ENCODE measurements at regions not wholly inside any gene's neighbourhood (a gene's known extent, or its start where the extent isn't known, plus 50 kb on each side); places are given as distances from the start of the nearest gene placed in this dataset.
"Not testable (repeated sequence)": the region's sequence is repeated elsewhere in the genome, so short reads cannot be mapped to it uniquely, and the experiment has no call there.

- 35 to 57% methylated on average over 2 of the region's 2 CpGs for WGBS, 2 donors
- H3K27me3 ChIP-seq; H3K9me3 ChIP-seq; H3K4me3 ChIP-seq; DNase-seq (ENCODE audit: low spot score in 2 of 2); H3K36me3 ChIP-seq; H3K4me1 ChIP-seq: not testable (repeated sequence)
- H3K27ac ChIP-seq, result peak overlapping the region in 2 of 4 donors; percentile 10 to 44
These were observed 55.4 kb upstream of the TRIM77 start for GRCh38 chr11:89654669-89655068.

GRCh38 chr11:89658767-89659166 lies 51.3 kb upstream of the TRIM77 start:
- DNase-seq (ENCODE audit: low spot score in 2 of 2); H3K27ac ChIP-seq; H3K9me3 ChIP-seq; H3K4me1 ChIP-seq; H3K36me3 ChIP-seq; H3K4me3 ChIP-seq; H3K27me3 ChIP-seq: not testable (repeated sequence)

DNA sequence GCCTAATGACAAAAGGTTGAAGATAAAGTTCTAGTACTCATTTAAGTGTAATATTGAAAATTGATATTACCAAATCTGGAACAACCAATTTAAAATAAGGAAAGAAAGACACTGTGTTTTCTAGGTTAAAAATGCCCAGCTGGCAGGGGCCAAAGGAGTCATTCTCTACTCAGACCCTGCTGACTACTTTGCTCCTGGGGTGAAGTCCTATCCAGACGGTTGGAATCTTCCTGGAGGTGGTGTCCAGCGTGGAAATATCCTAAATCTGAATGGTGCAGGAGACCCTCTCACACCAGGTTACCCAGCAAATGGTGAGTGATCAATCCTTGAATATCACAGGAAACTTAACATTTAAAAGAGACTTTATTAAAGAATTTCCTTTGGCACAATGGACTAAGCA lies 50.7 kb upstream of the TRIM77 start:
- H3K4me3 ChIP-seq, result not testable (repeated sequence)

GRCh38 chr11:89660234-89660633 lies 49.9 kb upstream of the TRIM77 start:
- Histone ChIP-seq H3K36me3 (no peaks in the 10 kb centered on the region), H3K9me3 (no peaks in the 10 kb centered on the region), H3K27ac (no peak overlapping the region), H3K4me1 (no peaks in the 10 kb centered on the region), H3K4me3 (no peak overlapping the region), H3K27me3 (no peaks in the 10 kb centered on the region)
- DNase-seq (ENCODE audit: low spot score in 2 of 2), result no peak
- TF ChIP-seq EP300 (IDR thresholded peaks at IDR 0.05) (no peak), CTCF (IDR thresholded peaks at IDR 0.05) (no peak), POLR2A (IDR thresholded peaks at IDR 0.05) (no peak)

More for the DNA sequence above, 50.7 kb upstream of the TRIM77 start:
- WGBS, 2 donors, result 79 to 90% methylated on average over 2 of the region's 2 CpGs
- not testable (repeated sequence) for H3K27ac ChIP-seq; H3K4me1 ChIP-seq; H3K27me3 ChIP-seq; DNase-seq (ENCODE audit: low spot score in 2 of 2); H3K9me3 ChIP-seq; H3K36me3 ChIP-seq
